ENCODE measurements at regions not wholly inside any gene's neighbourhood (a gene's known extent, or its start where the extent isn't known, plus 50 kb on each side); places are given as distances from the start of the nearest gene placed in this dataset.

DNA sequence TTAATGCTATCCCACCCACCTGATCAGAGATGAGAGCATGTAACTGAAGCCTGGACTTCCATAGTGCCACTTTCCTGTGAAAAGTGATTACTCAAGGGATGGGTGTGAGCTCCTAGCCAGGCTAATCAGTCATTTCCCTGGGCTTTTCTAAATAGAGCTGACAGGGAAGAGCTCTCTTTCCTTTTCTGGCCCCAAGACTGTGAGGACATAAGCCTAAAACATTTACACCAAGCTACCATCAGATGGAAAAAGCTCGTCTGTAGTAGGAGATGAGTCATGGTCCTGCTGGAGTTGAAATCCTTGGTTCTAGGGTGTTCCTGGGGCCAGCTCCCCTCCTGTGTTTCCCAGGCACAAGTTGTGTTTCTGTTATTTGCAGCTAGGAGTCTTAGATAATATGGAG lies 52.4 kb upstream of the NDP start:
- peak; percentile 51 for DNase-seq (ENCODE audit: low read depth)
- TF ChIP-seq, protein P1, sequence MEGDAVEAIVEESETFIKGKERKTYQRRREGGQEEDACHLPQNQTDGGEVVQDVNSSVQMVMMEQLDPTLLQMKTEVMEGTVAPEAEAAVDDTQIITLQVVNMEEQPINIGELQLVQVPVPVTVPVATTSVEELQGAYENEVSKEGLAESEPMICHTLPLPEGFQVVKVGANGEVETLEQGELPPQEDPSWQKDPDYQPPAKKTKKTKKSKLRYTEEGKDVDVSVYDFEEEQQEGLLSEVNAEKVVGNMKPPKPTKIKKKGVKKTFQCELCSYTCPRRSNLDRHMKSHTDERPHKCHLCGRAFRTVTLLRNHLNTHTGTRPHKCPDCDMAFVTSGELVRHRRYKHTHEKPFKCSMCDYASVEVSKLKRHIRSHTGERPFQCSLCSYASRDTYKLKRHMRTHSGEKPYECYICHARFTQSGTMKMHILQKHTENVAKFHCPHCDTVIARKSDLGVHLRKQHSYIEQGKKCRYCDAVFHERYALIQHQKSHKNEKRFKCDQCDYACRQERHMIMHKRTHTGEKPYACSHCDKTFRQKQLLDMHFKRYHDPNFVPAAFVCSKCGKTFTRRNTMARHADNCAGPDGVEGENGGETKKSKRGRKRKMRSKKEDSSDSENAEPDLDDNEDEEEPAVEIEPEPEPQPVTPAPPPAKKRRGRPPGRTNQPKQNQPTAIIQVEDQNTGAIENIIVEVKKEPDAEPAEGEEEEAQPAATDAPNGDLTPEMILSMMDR (IDR thresholded peaks at IDR 0.05; ENCODE audit: low read length, missing control alignments), result no peak
- H3K4me3 ChIP-seq (replicated peaks; ENCODE audit: low read depth, low read length), result no peak overlapping the region
